Glomerular visceral epithelial cell (primary cell): ENCODE measurements at regions not wholly inside any gene's neighbourhood (a gene's known extent, or its start where the extent isn't known, plus 50 kb on each side); places are given as distances from the start of the nearest gene placed in this dataset.

Experiments
- DNase-seq: peaks from one replicate; pipeline ENCODE4 v3.0.0-alpha.2; 2016; ENCODE audit errors: extremely low spot score

GRCh38 chr16:7097518-7097917 lies 235.1 kb upstream of the RBFOX1 start:
- no peak for DNase-seq

GRCh38 chr16:7093511-7093910 lies 239.1 kb upstream of the RBFOX1 start:
- no peak for DNase-seq

- no peak for DNase-seq
Measured at GRCh38 chr16:7090628-7091115, 242.0 kb upstream of the RBFOX1 start.

GRCh38 chr16:7089751-7090150 lies 242.9 kb upstream of the RBFOX1 start:
- DNase-seq, result no peak

- no peak for DNase-seq
Measured at GRCh38 chr16:7088711-7089110, 243.9 kb upstream of the RBFOX1 start.

- DNase-seq, result no peak
Measured at GRCh38 chr16:7086822-7087616, 245.6 kb upstream of the RBFOX1 start.

- no peak for DNase-seq
Measured at GRCh38 chr16:7085776-7086175, 246.9 kb upstream of the RBFOX1 start.

GRCh38 chr16:7083096-7083495 lies 249.5 kb upstream of the RBFOX1 start:
- DNase-seq, result no peak

- DNase-seq, result no peak
Measured at GRCh38 chr16:7077636-7078035, 255.0 kb upstream of the RBFOX1 start.

GRCh38 chr16:7074715-7075114 lies 257.9 kb upstream of the RBFOX1 start:
- DNase-seq, result no peak

GRCh38 chr16:7057458-7057857 lies 275.2 kb upstream of the RBFOX1 start:
- no peak for DNase-seq

- DNase-seq, result no peak
Measured at GRCh38 chr16:7055443-7055842, 277.2 kb upstream of the RBFOX1 start.

- no peak for DNase-seq
Measured at GRCh38 chr16:7051591-7052349, 280.9 kb upstream of the RBFOX1 start.

- no peak for DNase-seq
Measured at GRCh38 chr16:7044331-7044730, 288.3 kb upstream of the RBFOX1 start.

GRCh38 chr16:7038475-7038874 lies 294.2 kb upstream of the RBFOX1 start:
- no peak for DNase-seq

- DNase-seq, result no peak
Measured at GRCh38 chr16:7037495-7037894, 295.1 kb upstream of the RBFOX1 start.

- DNase-seq, result no peak
Measured at GRCh38 chr16:7031031-7031430, 301.6 kb upstream of the RBFOX1 start.

GRCh38 chr16:7027401-7027800 lies 305.2 kb upstream of the RBFOX1 start:
- DNase-seq, result no peak

- no peak for DNase-seq
Measured at GRCh38 chr16:7026639-7027038, 306.0 kb upstream of the RBFOX1 start.

- DNase-seq, result no peak
Measured at GRCh38 chr16:7025616-7026190, 306.9 kb upstream of the RBFOX1 start.

- DNase-seq, result no peak
Measured at GRCh38 chr16:7021653-7022275, 310.9 kb upstream of the RBFOX1 start.

GRCh38 chr16:7017006-7017662 lies 315.5 kb upstream of the RBFOX1 start:
- DNase-seq, result no peak
